GM21723 (cell line): ENCODE measurements at regions not wholly inside any gene's neighbourhood (a gene's known extent, or its start where the extent isn't known, plus 50 kb on each side); places are given as distances from the start of the nearest gene placed in this dataset.

Source experiments
- ATAC-seq: cut with Tn5 transposase; IDR thresholded peaks from one replicate; pipeline ENCODE4 v1.9.1; 2021; ENCODE audit warnings: mild to moderate bottlenecking, moderate library complexity; ENCODE audit not compliant: unreplicated experiment

DNA sequence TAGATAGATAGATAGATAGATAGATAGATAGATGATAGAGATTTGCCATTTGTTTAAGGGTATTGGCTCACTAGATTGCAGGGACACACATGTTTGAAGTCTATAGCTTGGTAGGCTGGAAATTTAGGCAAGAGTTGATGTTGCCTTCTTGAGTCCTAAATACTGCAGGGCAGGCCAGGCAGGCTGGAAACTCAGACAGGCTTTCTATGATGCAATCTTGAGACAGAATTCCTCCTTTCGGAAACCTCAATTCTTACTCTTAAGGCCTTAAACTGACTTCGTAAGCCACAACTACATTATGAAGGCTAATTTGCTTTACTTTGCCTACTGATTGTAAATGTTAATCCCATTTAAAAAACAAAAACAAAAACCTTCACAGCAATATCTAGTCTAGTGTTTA, 322.9 kb upstream of the AKR1E2 start:
- no peak for ATAC-seq

DNA sequence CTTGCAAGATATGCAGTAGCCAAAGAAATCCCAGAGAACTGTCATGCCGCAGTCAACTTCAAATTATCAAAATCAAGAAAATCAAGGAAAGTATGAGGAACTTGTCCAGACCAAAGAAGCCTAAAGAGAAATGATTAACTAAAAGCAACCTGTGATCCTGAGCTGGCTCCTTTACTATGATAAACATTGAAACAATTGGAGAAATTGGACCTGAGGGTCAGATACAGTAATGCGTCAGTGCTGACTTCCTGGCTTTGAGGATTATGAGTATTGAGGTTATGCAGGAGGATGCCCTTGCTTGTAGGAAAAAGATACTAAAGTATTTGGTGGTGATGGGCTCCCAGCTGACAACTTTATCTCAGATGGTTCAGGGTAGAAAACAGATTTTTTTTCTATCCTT, 324.7 kb upstream of the AKR1E2 start:
- ATAC-seq, result no peak

DNA sequence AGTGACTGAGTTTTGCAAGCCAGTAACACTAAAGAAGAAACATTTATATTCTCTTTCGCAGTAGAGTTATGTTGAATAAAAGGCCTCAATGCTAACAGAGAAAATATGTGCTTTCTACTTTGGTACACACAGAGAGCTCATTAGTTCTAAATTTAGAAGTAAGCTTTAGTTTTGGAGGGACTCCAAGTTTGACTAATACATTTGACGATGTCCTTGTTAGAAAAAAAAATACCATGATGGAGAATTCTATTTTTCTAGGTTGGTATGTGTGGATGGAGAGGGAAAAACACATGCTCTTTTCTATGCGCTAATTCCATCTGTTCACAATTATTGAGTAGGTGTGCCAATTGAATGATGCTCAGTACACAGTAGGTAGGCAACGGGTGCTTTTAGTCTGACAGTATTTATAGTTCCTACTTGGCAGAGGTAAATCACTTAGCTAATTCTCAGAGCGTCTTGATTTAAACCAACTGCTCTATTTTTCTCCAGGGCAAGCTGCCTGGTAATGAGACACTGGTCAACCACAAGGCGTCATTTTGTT, 327.2 kb upstream of the AKR1E2 start:
- ATAC-seq, result no peak

GRCh38 chr10:4494551-4494950, 331.5 kb upstream of the AKR1E2 start:
- ATAC-seq, result no peak

DNA sequence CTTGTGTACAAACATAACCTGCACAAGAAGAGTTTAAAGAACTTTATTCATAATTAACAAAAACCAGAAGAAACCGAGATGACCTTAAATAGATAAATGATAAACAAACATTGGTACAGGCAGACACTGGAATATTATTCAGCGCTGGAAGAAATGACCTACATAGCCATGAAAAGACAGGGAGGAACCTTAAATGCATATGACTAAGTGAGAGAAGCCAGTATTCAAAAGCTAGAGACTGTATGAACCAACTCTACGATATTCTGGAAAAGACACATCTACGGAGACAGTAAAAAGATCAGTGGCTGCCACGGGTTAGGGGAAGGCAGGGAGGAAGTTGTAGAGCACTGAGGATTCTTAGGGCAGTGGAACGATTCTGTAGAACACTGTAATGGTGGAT, 333.8 kb upstream of the AKR1E2 start:
- no peak for ATAC-seq

DNA sequence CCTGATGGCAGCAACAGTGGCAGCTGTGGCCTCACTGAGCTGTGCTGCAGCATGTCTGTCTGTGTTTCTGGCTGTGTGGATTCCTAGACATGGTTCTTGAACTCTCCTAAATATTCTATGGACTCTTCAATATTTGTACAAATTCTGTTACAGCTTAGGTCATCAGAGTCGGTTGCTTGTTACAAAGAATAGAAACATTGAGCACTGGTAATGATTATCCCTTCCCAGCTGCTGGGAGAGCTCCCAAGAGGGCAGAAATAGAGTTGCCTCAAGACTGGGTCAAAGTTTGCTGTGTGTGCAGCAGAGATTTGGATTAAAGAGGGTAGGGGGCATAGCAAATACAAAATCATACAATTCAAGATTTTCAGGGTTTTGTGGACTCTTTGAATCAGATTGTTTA, 337.1 kb upstream of the AKR1E2 start:
- ATAC-seq, result no peak

DNA sequence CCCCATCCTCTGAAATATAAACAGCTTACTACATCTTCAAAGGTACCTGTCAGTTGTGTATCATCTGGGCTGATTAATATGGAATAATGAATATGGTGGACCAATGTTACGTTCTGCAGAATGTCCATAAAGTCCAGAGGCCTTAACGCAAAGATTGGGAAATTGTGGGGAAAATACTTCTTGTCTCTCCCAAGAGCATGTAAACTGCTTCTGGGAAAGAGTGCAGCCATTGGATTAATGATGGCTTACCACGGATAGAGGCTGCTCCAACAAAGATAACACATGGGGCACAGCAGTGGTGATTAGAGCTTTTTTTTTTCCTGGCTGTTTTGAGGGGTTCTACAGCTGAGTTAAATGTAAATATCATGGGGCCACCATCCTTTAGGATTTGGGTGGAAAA, 340.4 kb upstream of the AKR1E2 start:
- no peak for ATAC-seq

GRCh38 chr10:4483811-4484210, 342.2 kb upstream of the AKR1E2 start:
- ATAC-seq, result no peak

- no peak for ATAC-seq
Observed at GRCh38 chr10:4482659-4483058, 343.3 kb upstream of the AKR1E2 start.

DNA sequence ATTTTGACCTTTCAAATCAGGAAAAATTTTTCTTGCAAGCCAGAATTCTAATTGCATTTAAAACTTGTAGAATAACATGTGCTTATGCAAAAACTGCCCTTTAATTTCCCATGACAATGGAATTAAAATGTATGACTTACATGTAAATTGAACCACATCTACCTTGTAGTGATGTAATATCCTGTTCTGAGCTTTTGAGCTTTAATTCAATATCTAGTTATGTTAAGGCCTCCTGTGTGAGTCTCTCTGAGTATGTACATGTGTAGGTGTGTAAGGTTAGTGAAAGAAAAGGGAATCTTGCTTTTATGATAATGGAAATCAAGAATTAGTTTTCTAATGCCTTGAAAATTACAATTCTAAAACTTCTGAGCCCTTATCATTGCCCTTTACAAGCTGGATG, 344.8 kb upstream of the AKR1E2 start:
- ATAC-seq, result no peak

- no peak for ATAC-seq
Observed at GRCh38 chr10:4479342-4479741, 346.7 kb upstream of the AKR1E2 start.

GRCh38 chr10:4477664-4478063, 348.3 kb upstream of the AKR1E2 start:
- ATAC-seq, result no peak

- ATAC-seq, result no peak
Observed at GRCh38 chr10:4475827-4476490, 350.0 kb upstream of the AKR1E2 start.

GRCh38 chr10:4474829-4475228, 351.2 kb upstream of the AKR1E2 start:
- no peak for ATAC-seq

DNA sequence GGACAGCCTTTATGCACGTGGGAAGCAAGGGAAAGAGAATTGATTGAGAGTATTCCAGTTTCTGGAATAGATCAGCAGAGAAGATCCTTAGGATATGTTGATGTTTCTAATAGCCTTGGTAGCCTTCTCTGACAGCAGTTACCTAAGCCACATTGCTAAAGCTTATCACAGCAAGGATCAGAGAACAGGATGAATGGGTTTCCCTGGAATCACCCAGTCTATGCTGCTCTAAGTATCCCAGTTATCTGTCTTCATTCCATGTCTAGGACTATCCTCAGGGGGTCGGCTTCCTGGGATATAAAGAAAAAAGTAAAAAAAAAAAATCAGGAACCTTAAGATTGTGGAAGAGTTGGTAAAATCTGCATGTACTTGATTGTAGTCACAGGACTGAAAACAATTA, 352.0 kb upstream of the AKR1E2 start:
- ATAC-seq, result no peak

DNA sequence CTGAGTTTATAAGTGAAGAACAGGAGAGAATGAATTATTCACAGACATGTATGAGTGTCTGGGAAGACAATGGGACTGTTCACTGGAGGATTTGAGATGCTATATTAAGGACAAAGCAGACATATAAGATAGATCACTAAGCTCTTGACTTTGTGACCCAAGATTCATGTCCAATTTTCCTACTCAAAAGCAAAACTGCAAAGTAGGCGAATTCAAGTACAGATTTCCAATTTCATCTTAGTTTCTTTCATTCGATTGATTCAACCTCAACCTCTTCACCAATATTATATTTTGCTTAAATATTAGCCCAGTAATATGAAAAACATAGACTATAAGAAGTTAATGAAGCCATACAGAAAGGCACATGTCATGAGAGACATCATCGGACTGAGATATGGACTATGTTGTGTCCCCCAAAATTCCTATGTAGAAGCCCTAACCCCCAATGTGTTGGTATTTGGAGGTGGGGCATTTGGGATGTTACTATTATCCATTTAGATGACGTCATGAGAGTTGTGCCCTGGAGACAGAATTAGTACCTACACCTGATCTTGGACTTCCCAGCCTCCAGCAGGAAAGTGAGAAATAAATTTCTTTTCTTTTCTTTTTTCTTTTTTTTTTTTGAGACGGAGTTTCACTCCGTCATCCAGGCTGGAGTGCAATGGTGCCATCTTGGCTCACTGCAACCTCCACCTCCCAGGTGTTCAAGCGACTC, 353.7 kb upstream of the AKR1E2 start:
- ATAC-seq, result no peak

DNA sequence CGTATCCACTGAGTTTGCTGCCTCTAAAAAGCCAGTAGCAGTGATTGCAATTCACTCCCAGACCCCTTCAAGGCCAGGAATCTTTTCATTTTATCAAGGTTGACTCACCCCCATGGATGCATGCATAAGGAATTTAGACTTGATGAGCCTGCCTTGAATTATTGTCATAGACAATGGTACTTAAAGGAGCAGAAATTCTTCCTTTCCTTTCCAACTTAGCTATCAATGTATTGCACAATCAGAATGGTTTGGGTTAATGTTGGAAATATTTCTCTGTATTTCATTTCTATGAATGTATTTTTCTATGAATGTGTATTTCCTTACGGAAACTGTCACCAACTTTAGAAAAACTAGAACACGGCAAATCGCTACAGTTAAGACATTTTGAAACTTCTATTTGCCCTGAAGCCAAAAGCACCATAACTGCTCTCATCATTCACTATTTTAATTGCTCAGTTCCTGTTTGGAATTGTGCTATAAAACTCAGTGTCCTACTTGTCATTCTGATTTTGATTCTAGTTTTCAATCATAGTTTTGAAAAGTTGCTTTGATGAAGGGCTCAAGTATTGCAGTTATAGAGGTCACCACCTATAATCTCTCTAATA, 355.7 kb upstream of the AKR1E2 start:
- no peak for ATAC-seq

GRCh38 chr10:4467481-4467880, 358.5 kb upstream of the AKR1E2 start:
- no peak for ATAC-seq

DNA sequence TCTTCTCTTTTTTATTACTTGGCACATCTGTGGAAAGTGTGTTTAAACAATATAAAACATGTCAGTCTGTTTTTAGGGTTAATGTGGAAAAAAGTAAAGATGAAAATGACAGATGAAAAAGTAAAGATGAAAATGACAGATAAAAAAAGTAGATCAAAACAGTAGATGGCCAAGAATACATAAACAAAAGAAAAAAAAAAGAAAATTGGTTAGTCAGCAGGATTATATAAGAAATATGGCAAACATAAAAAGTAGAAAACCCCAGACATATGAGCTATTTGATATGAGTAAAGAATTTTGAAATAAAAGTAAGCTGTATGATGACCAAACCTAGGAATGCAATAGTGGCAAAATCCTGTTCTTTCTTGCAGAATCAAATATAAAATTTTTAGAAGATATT, 365.7 kb upstream of the AKR1E2 start:
- ATAC-seq, result no peak

- ATAC-seq, result no peak
Observed at GRCh38 chr10:4459531-4459930, 366.5 kb upstream of the AKR1E2 start.

DNA sequence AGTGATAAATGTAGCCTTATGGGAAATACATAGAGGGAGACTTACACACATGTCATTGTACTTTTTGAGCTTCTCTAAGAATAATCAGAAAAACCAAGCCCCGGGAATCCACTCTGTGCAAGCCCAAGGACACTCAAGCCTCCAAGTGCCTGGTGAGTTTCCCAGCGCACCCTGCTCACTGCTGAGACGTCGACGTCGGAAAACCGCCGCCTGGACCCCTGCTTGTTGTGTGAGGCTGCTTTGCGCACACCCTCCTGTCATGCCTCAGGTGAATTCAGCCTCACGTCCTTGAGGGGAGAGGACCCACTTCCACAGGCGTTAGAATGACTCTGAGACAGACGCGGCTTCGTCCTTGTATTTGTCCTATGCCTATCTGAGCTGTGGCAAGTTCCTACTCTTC, 368.4 kb upstream of the AKR1E2 start:
- ATAC-seq, result no peak

DNA sequence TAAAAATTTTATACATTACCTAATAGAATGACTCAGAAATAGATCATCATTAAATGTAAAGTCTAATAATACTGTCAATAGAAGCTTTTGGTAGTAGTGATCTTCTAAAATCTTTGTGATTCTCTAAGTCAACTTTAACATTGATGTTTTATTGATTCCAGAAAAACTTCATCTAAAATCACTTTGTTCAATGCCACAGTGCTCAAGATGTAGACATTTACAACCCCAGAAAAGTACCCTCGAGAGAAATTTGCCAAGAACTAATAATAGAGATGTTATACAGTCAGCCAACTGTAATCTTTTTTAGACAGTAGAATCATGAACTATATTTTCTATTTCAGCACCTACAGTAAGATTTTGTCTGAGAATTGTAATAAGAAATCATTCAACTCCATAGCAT, 369.2 kb upstream of the AKR1E2 start:
- ATAC-seq, result no peak
